SH-SY5Y (cell line): ENCODE measurements at regions not wholly inside any gene's neighbourhood (a gene's known extent, or its start where the extent isn't known, plus 50 kb on each side); places are given as distances from the start of the nearest gene placed in this dataset.

Experiments
- GATA2 ChIP-seq: IDR thresholded peaks from 2 replicates; pipeline ENCODE4 v1.6.1; 2011; ENCODE audit warnings: mild to moderate bottlenecking, low read depth, low read length
- GATA3 ChIP-seq: IDR thresholded peaks from 2 replicates; pipeline ENCODE4 v1.6.1; 2011; ENCODE audit warnings: low read depth, mild to moderate bottlenecking, low read length, moderate library complexity

- TF ChIP-seq GATA2, result no peak
- TF ChIP-seq GATA3, result 0 out of 2 replicates have a peak, but pooled peaks have one; percentile 11
Measured at GRCh38 chr15:91498046-91498748, 355.3 kb upstream of the SLCO3A1 start.
